ENCODE measurements at regions not wholly inside any gene's neighbourhood (a gene's known extent, or its start where the extent isn't known, plus 50 kb on each side); places are given as distances from the start of the nearest gene placed in this dataset.

- peak; percentile 23 for DNase-seq (ENCODE audit: low spot score)
Measured at GRCh38 chr12:132439333-132439904, 50.5 kb upstream of the FBRSL1 start.

DNA sequence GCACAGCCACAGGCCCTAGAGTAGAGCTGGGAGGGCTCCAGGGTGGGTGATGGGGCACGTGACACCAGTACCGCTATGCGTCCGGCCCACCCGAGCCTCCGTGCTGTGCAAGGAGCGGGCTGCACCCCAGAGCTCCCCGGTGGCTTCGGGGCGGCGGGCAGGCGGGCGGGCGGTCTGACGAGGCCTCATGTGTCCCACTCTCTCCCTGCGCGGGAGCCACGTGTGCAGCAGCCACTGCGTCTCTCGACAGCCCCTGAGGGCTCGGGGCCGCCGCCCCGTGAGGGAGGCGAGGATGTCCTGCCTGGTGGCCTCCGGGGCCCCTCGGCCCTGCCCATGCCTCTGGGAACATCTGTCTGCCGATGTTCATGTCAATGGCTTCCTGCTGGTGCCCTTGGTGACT, 51.2 kb upstream of the FBRSL1 start:
- no peak for DNase-seq (ENCODE audit: low spot score)

- DNase-seq (ENCODE audit: low spot score), result no peak
Measured at GRCh38 chr12:132437943-132438700, 51.8 kb upstream of the FBRSL1 start.

DNA sequence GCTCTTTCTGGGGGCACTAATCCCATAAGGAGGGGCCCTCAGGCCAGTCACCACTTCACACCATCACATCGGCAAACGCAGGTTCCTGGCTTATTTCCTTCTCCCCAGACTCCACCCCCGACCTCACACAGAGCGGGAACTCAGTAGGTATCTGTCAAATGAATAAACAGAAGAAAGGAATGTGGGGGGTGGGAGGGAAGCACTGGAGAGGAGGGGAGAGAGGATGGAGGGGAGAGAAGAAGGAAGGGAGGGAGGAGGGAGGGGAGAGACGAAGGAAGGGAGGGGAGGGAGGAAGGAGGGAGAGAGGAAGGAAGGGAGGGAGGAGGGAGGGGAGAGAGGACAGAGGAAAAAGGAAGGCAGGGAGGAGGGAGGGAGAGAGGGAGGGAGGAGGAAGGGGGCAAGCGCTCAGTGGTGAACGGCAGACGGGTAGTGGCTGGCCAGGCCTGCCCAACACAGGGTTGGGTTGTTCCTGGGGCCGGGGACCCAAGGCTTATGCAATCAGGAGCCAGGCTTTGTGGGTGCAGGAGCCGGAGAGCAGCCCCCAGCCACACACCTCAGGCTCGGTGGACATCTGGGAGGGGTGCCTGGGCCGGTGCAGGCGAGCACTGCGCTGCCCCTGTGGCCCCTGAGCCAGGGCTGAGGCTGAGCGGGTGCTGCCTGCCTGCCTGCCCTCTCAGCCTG, 52.6 kb upstream of the FBRSL1 start:
- DNase-seq (ENCODE audit: low spot score), result no peak

- DNase-seq (ENCODE audit: low spot score), result no peak
Measured at GRCh38 chr12:132436791-132437251, 53.1 kb upstream of the FBRSL1 start.

DNA sequence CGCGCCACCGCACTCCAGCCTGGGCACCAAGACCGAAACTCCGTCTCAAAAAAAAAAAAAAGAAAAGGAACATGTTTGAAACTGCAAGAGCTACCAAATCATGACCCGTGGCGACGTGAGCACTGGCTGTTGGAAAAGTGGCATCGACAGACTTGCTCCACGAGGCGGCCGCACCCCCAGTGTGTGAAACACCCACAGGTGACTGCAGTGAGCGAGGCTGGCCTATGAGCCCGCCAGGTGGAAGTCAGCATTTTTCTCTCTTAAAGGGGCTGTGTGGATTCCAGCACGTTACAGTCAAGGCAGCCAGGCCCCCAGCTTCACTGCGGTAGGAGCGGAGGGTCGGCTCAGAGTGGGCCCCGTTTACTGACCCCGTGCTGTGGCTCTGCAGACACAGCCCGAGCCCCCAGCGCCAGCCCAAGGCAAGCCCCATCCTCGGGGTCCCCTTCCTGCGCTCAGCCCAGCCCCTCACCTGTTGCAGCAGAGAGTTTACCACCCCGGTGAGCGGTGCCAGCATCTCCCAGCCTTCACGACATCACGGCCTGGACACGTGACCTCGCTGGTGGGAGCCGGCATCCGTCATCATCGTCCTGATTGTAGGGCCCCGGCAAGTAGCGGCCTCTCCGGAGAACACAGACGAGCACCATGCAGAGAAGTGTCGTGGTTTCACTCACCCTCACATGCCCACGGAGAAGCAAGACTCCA, 54.3 kb upstream of the FBRSL1 start:
- DNase-seq (ENCODE audit: low spot score), result no peak

- no peak for DNase-seq (ENCODE audit: low spot score)
Measured at GRCh38 chr12:132433641-132434395, 56.1 kb upstream of the FBRSL1 start.

GRCh38 chr12:132432721-132433577, 57.0 kb upstream of the FBRSL1 start:
- DNase-seq (ENCODE audit: low spot score), result no peak

DNA sequence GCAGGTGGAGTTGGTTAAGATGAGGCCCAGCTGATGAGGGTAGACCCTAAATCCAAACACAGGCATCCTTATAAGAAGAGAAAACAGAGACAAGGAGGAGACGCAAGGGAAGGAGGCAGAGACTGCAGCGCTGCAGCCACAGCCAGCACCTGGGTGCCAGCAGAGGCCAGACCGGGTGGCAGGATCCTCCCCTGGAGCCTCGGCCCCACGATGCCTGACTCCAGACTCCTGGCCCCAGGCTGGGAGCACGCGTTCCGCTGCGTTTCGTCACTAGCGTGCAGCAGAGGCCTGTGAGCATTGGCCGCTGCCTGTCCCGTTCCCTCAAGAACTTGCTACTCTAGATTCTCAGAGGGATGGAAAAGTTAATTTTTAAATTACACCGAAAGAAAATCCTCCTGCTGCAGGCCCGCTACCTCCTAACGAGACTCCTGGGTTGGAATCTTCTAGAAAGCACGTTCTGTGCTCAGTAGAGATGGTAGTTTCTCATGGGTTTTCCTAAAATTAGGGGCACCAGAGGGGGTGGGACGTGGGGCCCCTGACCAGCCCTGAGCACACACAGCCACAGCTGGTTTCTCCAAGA, 57.7 kb upstream of the FBRSL1 start:
- no peak for DNase-seq (ENCODE audit: low spot score)

GRCh38 chr12:132430838-132431774, 58.8 kb upstream of the FBRSL1 start:
- no peak for DNase-seq (ENCODE audit: low spot score)

GRCh38 chr12:132429946-132430643, 59.9 kb upstream of the FBRSL1 start:
- peak; percentile 72 for DNase-seq (ENCODE audit: low spot score)

GRCh38 chr12:132429602-132429945, 60.4 kb upstream of the FBRSL1 start:
- no peak for DNase-seq (ENCODE audit: low spot score)

- no peak for DNase-seq (ENCODE audit: low spot score)
Measured at GRCh38 chr12:132428936-132429601, 60.9 kb upstream of the FBRSL1 start.

GRCh38 chr12:132427999-132428935, 61.7 kb upstream of the FBRSL1 start:
- no peak for DNase-seq (ENCODE audit: low spot score)

DNA sequence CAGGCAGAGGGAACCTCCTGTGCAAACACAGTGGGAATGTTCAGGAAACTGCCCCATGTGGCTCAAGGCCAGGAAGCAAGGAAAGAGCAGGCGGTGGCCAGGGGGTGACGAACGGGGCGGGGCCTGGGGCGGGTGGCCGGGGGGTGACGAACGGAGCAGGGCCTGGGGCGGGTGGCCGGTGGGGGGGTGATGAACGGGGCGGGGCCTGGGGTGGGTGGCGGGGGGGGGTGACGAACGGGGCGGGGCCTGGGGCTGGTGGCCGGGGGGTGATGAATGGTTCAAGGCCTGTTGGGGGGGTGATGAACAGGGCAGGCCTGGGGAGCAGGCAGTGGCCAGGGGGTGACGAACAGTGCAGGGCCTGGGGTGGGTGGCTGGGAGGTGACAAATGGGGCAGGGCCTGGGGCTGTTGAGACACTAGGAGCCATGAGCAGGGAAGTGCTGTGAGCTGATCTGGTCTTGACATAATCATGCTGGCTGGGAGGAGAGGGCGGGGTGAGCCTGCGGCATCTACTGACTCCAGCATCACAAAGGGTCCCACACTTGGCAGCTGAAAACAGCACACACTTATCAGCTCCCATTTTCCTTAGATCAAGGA, 62.7 kb upstream of the FBRSL1 start:
- DNase-seq (ENCODE audit: low spot score), result no peak

GRCh38 chr12:132426349-132427173, 63.4 kb upstream of the FBRSL1 start:
- DNase-seq (ENCODE audit: low spot score), result no peak

Measured in CD4-positive, alpha-beta T cell treated with Interleukin-6 at 100 ng/mL for 8 hours (primary cell).